Transverse colon (tissue), 4 donors: ENCODE measurements at regions not wholly inside any gene's neighbourhood (a gene's known extent, or its start where the extent isn't known, plus 50 kb on each side); places are given as distances from the start of the nearest gene placed in this dataset.

Source experiments
- DNase-seq: peaks from one replicate; pipeline ENCODE4 v3.0.0-alpha.2; 2019
- H3K27ac ChIP-seq, 4 donors: fragments of 200-600 bp; sonication (generic); 2 replicates each; pipeline ENCODE4 v1.5.1; 2016 to 2018; ENCODE audit warnings: inconsistent platforms in 4 of 4
- H3K27me3 ChIP-seq: fragments of 200-600 bp; sonication (generic); 2 replicates; pipeline ENCODE4 v1.5.1; 2017; ENCODE audit warnings: inconsistent platforms
- H3K36me3 ChIP-seq, 4 donors: fragments of 200-600 bp; sonication (generic); 2 replicates each; pipeline ENCODE4 v1.5.1; 2017 to 2019; ENCODE audit warnings: inconsistent platforms in 4 of 4
- H3K4me1 ChIP-seq, 4 donors: fragments of 200-600 bp; sonication (generic); 2 replicates each; pipeline ENCODE4 v1.5.1; 2017 to 2020; ENCODE audit warnings: inconsistent platforms in 4 of 4
- H3K4me3 ChIP-seq, 4 donors: fragments of 200-600 bp; sonication (generic); 1 replicate in 1 of 4; 2 replicates in 3 of 4; pipeline versions ENCODE4 v1.5.1 to v1.6.1; 2017 to 2019; ENCODE audit warnings: inconsistent platforms in 4 of 4
- H3K9me3 ChIP-seq, 2 donors: fragments of 200-600 bp; sonication (generic); 2 replicates each; pipeline ENCODE4 v1.5.1; 2017 to 2019; ENCODE audit warnings: inconsistent platforms in 2 of 2
- EP300 ChIP-seq: sonication (generic); formaldehyde crosslinking; IDR thresholded peaks from one replicate; pipeline ENCODE4 v1.6.1; 2017; ENCODE audit warnings: antibody characterized with exemption, low read depth
- POLR2A ChIP-seq: fragments of 450-650 bp; IDR thresholded peaks from one replicate; pipeline ENCODE4 v1.6.1; 2016; ENCODE audit warnings: antibody characterized with exemption, mild to moderate bottlenecking, moderate library complexity
- POLR2AphosphoS5 ChIP-seq, 3 donors: sonication (generic); formaldehyde crosslinking; IDR thresholded peaks; one replicate each; pipeline ENCODE4 v1.6.1; 2016; ENCODE audit warnings: antibody characterized with exemption in 3 of 3
- WGBS, 2 donors: methylation state at CpG; one replicate each; pipeline ENCODE4 v1.1.5; 2018; ENCODE audit warnings: low coverage in 1 of 2; 5-methylcytosine and 5-hydroxymethylcytosine counted together
- in situ Hi-C, 4 donors: fragments of 200-750 bp; cut with MboI; loops; one replicate each; pipeline versions ENCODE4 v1.15.0 to v1.15.1; 2017; ENCODE audit warnings: low sequenced_read_pairs in 3 of 4, low pct_ligation_motif_present in 1 of 4, low pct_unique_long_range_greater_than_20kb in 1 of 4
- intact Hi-C: fragments of 100-400 bp; cut with DNase I; formaldehyde crosslinking; loops from one replicate; pipeline ENCODE4 v1.15.1; 2023; ENCODE audit warnings: low total_unique reads
- TF ChIP-seq, protein P1 (sequence below), 5 experiments: fragments of 200-600 bp in 3 of 5; fragments of 450-650 bp in 2 of 5; sonication (generic) in 3 of 5; IDR thresholded peaks; 1 replicate in 2 of 5; 2 replicates in 3 of 5; pipeline ENCODE4 v1.5.1; 2016 to 2017; ENCODE audit warnings: antibody characterized with exemption in 5 of 5, inconsistent platforms in 3 of 5, mild to moderate bottlenecking in 2 of 5, moderate library complexity in 1 of 5

DNA sequence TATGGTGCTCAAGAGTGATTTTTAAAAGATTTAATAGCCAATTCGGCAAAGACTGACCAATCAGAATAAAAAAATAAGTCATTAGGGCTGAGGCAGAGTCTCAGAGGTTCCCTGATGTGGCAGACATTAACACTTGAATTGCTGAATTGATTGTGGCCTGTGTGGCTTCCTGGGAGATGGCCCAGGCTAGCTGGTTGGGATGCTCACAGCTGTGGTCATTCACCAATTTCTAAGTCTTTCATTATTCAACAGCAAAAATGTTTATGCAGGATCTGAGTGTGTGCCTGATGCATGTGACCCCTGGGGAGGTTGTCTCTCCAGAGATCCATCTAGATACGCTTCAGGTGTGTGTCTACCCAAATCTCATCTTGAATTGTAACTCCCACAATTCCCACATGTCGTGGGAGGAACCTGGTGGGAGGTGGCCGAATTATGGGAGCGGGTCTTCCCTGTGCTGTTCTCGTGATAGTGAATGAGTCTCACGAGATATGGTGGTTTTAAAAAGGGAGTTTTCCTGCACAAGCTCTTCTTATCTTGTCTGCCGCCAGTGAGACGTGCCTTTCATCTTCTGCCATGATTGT is 632.6 kb upstream of the SEMA6A start:
- intact Hi-C loops = no loop called here
- H3K27ac ChIP-seq = no peak overlapping the region
- DNase-seq = no peak
- in situ Hi-C loops = no loop called here
- TF ChIP-seq POLR2A = no peak
- TF ChIP-seq POLR2AphosphoS5 (IDR thresholded peaks at IDR 0.05) = no peak
- TF ChIP-seq EP300 = no peak
- TF ChIP-seq, protein P1, sequence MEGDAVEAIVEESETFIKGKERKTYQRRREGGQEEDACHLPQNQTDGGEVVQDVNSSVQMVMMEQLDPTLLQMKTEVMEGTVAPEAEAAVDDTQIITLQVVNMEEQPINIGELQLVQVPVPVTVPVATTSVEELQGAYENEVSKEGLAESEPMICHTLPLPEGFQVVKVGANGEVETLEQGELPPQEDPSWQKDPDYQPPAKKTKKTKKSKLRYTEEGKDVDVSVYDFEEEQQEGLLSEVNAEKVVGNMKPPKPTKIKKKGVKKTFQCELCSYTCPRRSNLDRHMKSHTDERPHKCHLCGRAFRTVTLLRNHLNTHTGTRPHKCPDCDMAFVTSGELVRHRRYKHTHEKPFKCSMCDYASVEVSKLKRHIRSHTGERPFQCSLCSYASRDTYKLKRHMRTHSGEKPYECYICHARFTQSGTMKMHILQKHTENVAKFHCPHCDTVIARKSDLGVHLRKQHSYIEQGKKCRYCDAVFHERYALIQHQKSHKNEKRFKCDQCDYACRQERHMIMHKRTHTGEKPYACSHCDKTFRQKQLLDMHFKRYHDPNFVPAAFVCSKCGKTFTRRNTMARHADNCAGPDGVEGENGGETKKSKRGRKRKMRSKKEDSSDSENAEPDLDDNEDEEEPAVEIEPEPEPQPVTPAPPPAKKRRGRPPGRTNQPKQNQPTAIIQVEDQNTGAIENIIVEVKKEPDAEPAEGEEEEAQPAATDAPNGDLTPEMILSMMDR (IDR thresholded peaks at IDR 0.05) = no peak
- WGBS, 2 donors = 93 to 100% methylated on average over 1 to 9 of the region's 9 CpGs
- no peaks in the 10 kb centered on the region for H3K4me1 ChIP-seq
- H3K27me3 ChIP-seq = no peaks in the 10 kb centered on the region
- H3K4me3 ChIP-seq = no peak overlapping the region
- no peaks in the 10 kb centered on the region for H3K9me3 ChIP-seq
- no peaks in the 10 kb centered on the region for H3K36me3 ChIP-seq

GRCh38 chr5:117205894-117206293 is 631.3 kb upstream of the SEMA6A start:
- no peak overlapping the region for H3K4me3 ChIP-seq
- H3K27me3 ChIP-seq = no peaks in the 10 kb centered on the region
- H3K9me3 ChIP-seq = no peaks in the 10 kb centered on the region
- TF ChIP-seq EP300 (no peak), POLR2AphosphoS5 (IDR thresholded peaks at IDR 0.05) (no peak), POLR2A (no peak)
- TF ChIP-seq, protein P1 (IDR thresholded peaks at IDR 0.05) = no peak
- in situ Hi-C loops (no loop called here), intact Hi-C loops (no loop called here)
- H3K36me3 ChIP-seq = no peaks in the 10 kb centered on the region
- no peak for DNase-seq
- WGBS, 2 donors = 50 to 52% methylated on average over 2 of the region's 2 CpGs
- H3K4me1 ChIP-seq = peaks cover 0 to 6% (median 0%) of the 10 kb centered on the region in 4 donors
- H3K27ac ChIP-seq = no peak overlapping the region

- in situ Hi-C loops (no loop called here), intact Hi-C loops (no loop called here)
- no peaks in the 10 kb centered on the region for H3K36me3 ChIP-seq
- whole genome bisulfite sequencing, 2 donors = 69 to 74% methylated on average over 10 of the region's 10 CpGs
- no peak for DNase-seq
- no peaks in the 10 kb centered on the region for H3K27me3 ChIP-seq
- H3K4me3 ChIP-seq = no peak overlapping the region
- no peak overlapping the region for H3K27ac ChIP-seq
- no peak for TF ChIP-seq POLR2A
- TF ChIP-seq, protein P1 (IDR thresholded peaks at IDR 0.05) = no peak
- no peak for TF ChIP-seq EP300
- TF ChIP-seq POLR2AphosphoS5 (IDR thresholded peaks at IDR 0.05) = no peak
- H3K9me3 ChIP-seq = no peaks in the 10 kb centered on the region
- H3K4me1 ChIP-seq = peaks cover 0 to 12% (median 0%) of the 10 kb centered on the region in 4 donors
These were observed 630.6 kb upstream of the SEMA6A start for GRCh38 chr5:117204926-117205869.

GRCh38 chr5:117204404-117204803 is 629.8 kb upstream of the SEMA6A start:
- intact Hi-C loops (no loop called here), in situ Hi-C loops (no loop called here)
- TF ChIP-seq EP300 = no peak
- TF ChIP-seq POLR2AphosphoS5 (IDR thresholded peaks at IDR 0.05) = no peak
- TF ChIP-seq, protein P1 (IDR thresholded peaks at IDR 0.05) = no peak
- TF ChIP-seq POLR2A = no peak
- H3K27ac ChIP-seq = no peak overlapping the region
- 56 to 67% methylated on average over 3 to 4 of the region's 4 CpGs for WGBS, 2 donors
- no peak for DNase-seq
- no peaks in the 10 kb centered on the region for H3K9me3 ChIP-seq
- no peaks in the 10 kb centered on the region for H3K27me3 ChIP-seq
- H3K4me3 ChIP-seq = no peak overlapping the region
- peaks cover 0 to 12% (median 0%) of the 10 kb centered on the region in 4 donors for H3K4me1 ChIP-seq
- no peaks in the 10 kb centered on the region for H3K36me3 ChIP-seq
